Muscle of arm (tissue), 1 donor: ENCODE measurements at regions not wholly inside any gene's neighbourhood (a gene's known extent, or its start where the extent isn't known, plus 50 kb on each side); places are given as distances from the start of the nearest gene placed in this dataset.

Experiments used
- DNase-seq: peaks from one replicate; pipeline ENCODE4 v3.0.0-alpha.2; 2013

GRCh38 chr2:240226672-240227537 is 86.4 kb upstream of the OTOS start:
- no peak for DNase-seq

DNA sequence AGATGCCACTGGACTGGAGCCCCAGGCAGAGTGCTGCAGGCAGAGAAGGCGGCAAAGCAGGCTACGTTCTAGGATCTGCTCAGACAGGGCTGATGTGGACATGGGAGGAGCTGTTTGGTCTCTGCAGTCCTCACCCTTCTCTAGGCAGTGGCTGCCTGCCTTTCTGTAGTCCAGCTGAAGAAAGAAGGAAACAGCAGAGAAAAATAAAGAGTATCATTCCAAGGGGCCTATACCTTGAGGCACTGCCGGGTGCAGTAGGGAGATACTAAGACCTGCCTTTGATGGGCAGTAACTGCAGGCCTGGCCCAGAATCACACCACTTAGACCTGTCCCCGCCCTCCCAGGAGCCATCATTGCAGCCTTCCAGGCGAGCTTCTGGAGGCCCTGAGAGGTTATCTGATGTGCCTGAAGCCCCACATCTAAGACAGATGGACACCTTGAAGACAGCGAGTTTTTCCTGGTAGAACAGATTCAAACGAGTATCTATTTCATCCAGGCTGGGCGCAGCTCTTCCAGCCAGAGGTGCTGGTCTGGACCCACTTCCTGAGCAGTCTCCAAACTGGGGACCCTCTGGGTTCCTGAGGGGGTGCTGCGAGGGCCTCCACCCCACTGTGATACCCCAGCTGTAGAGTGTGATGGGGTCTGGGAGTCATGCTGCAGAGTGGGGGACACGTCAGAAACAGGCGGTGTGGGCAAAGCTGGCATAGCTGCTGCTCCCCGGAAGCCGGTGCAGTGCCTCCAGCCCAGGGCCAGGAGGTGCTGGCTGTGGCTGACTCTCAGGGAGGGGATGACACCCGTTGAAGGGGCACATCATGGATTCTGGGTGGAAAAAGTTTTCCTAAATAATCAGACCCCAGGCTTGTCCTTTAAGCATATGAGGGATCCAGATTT is 87.3 kb upstream of the OTOS start:
- no peak for DNase-seq

- DNase-seq = no peak
These were observed 88.5 kb upstream of the OTOS start for GRCh38 chr2:240229005-240229404.

GRCh38 chr2:240229603-240230235 is 89.3 kb upstream of the OTOS start:
- no peak for DNase-seq

DNA sequence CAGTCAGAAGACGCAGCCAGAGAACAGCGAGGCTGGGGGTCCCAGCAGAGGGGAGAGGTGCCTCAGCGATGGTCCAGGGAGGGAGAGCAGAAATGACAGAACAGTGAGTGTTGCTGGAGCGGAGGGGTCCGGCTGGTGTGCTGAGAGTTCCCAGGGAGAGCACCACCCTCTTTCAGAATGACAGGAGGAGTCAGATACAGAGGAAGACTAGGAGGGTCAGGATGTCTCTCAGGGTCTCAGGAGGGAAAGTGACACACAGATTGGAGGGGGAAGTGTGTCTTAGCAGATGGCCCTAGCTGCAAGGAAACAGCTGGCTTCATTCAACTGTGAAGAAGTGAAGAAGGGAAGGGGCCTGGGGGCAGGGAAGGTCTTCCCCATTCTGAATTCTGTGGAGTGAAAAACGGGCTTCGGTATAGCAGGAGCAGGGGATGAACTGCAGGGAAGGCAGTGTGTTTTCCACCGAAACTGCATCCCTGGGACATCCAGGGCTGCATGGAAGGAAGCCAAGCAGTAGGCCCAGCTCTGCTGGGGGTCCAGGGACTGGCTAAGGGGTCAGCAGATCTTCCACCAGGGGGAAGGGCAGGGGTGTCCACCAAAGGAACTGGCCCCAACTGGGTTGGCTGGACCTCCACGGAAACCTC is 90.0 kb upstream of the OTOS start:
- no peak for DNase-seq

DNA sequence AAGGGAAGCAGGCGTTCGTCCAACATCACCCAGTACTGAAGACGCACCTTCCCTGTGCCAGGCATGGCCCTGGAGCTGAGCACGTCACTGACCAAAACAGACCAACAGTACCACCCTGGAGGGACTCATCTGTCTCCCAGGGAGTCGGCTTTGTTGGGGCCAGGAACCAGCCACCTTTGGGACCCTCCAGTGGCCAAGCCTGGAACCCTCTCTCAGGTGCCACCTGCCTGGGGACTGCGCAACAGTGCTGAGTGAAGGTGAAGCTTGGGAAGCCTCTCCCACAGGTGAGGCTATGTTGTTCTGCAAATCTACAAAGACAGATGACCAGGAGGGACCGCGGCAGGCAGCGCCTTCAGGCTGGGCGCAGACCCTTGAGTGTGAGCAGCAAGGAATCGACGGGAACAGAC is 91.4 kb upstream of the OTOS start:
- no peak for DNase-seq

DNA sequence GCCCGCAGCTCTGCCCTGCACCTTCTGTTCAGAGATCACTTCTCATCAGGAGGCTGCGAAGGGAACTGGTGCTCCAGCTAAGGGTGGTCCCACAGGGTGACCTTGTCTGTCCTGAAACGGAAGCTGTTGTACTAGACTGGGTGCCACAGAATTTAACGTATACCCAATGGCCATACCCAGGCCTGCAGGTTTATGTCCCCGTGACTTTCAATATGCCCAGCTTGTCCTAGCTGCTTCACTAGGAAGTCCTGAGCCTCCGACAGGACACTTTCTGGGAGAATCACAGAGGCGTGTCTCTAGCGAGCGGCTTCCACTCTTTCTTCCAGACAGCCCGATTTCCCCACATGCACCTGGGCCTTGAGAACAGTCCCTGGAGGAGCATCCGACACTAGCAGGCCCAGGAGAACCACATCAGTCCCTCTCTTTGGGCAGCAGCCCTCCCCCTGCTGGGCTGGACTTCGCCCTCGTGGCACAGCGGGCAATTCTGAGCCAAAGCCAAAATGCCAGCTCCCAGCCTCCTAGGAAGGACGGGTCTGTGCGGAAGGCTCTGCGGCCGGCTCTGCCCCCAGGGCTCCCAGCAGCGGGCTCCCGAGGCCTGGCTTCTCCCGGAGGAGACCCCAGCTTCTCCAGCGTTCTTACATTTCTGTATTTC is 91.9 kb upstream of the OTOS start:
- no peak for DNase-seq

- DNase-seq = peak; percentile 80
These were observed 92.8 kb upstream of the OTOS start for GRCh38 chr2:240232961-240233884.

DNA sequence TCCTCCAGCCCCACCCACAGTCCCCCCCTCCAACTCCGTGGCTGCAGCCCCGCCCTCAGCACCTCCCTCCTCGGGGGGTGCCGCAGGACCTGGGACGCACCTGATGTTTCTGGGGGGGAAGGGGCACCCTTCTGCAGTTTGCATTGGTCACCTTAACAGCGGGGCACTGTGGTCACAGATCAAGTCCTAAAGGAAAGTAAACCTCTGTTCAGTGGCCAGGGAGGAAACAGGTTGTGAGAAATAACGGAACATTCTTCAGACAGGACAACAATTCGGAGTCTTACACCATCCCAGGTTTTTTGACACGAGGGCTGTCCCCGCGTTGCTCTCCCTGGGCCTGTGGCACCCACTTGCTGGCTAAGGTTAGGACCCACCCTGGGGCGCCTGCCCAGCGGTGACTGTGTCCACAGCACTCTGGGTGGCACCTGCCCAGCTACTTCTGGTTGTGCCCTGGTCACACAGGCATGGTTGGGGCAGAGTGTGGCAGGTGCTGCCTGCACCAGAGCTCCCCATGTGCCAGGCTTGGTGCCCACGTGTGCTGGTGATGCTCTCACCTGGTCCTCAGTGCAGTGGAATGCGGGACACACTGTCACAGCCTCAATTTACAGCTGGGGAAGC is 93.5 kb upstream of the OTOS start:
- DNase-seq = no peak

DNA sequence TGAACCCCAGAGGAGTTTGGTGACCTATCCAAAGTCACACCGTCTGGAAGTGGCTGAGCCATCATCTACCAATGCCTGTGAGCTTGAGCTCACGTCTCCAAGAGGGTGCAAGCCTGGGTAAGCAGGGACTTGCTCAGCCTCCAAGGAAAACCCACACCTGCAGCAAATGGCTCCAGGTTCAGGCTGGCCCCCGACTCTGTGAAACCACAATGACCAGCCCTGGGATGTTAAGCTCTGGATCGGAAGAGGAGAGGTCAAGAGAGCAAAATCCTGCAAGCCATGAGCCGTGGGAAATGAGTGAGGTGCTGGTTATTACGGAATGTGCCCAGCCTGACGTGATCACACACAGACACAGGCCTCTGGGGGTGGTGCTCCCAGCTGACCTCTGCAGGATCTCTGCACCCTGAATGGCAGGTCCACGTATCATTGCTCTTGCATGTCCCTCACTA is 94.1 kb upstream of the OTOS start:
- DNase-seq = no peak

GRCh38 chr2:240235149-240235803 is 94.8 kb upstream of the OTOS start:
- no peak for DNase-seq

DNA sequence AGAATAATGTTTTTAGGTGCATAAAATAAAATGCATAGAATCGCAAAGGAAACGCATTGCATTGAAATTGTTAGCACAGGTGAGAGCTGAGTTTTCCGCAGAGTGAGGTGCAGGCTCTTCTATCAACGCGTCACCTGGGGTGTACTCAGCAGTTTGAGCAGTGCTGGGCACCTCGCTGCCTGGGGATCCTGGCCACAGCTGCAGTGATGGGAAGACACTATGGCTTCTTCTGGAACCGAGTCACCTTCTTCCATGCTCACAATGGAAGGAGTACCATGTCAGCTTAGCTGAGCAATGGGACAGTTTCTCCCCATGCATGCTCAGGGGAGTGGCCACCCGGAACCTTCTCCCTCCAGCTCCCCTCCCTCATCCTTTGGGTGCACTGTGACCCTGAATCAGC is 95.4 kb upstream of the OTOS start:
- no peak for DNase-seq

DNA sequence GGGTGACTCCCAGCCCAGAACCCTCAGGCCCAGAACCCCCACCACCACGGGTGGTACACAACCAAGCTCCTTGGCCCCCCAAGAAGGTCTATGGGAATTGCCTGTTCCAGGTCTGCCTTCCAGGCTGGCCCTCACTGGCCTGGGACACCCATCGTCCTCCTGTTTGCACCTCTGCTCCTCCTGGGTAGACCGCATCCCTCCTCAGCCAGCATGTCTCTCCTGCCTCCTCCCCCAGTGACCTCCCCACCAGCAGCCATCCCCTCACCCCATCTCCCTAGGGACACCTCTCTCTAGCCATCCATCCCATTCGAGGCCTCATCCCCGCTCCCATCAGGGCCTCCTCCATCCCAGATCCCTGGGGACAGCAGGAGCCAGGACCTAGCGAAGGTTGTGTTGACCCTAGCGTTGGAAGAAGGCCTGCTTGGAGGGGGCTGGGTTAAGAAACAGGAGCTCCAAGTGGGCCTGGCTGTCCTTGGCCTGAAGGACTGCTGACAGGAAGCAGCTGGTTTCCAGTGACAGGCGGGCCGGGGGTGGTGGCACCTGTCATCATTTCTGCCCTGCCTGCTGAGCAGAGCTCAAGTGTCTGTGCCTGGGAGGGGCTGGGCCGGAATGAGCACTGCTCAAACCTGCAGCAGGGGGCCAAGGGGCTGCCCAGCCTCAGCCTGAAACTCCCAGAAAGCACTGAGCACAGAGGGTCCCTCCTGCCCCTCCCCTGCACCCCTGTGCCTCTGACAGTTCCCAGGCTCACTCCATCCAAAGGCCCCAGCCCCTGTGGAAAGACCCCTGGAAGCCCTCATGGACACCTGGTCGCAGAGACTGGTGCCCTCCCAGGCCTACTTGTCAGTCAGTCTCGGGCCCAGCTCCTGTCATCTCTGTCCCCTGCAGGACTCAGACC is 96.0 kb upstream of the OTOS start:
- DNase-seq = no peak

DNA sequence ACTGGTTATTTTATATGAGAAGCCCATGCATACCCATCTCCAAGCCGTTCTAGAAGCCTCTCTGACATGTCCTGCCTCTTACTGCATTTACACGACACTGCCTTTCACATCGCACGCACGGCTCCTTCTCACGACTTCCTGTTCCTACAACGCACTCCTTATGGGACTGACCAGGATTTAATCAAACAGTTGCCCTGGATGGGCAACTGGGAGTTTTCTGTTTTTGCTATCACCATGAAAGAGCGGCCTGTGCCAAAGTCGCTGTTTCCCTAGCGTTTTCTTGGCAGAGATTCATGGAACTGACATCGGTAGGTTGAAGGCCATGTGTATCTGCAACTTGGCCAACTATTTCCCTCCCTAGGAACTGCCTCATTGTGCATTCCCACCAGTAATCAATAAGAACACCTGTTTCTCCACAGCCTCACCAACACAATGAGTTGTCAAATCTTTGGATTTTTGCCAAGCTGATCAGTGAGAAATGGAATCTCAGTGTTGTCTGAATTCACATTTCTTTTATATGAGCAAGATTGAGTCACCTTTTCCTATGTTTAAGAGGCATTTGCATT is 97.2 kb upstream of the OTOS start:
- DNase-seq = no peak

- DNase-seq = no peak
These were observed 97.7 kb upstream of the OTOS start for GRCh38 chr2:240238201-240238600.

- no peak for DNase-seq
These were observed 98.3 kb upstream of the OTOS start for GRCh38 chr2:240238786-240239185.

DNA sequence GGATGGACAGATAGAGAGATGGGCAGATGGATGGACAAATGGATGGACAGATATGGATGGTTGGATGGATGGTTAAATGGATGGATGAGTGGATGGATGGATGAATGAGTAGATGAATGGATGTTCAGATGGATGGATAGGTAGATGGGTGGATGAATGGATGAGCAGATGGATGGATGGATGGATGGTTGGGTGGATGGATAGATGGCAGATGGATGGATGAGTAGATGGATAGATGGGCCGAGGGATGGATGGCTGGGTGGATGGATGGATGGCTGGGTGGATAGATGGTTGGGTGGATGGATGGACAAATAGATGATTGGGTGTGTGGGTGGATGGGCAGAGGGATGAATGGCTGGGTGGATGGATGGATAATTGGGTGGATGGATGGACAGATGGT is 98.9 kb upstream of the OTOS start:
- no peak for DNase-seq
